ENCODE measurements at regions not wholly inside any gene's neighbourhood (a gene's known extent, or its start where the extent isn't known, plus 50 kb on each side); places are given as distances from the start of the nearest gene placed in this dataset.

GRCh38 chr17:55895112-55895759 is 144.4 kb downstream of the PCTP start:
- no peak overlapping the region for H4K8ac ChIP-seq (ENCODE audit: low read depth, low read length)
- no peak overlapping the region for H3K4me3 ChIP-seq (ENCODE audit: low read length)
- H4K5ac ChIP-seq (ENCODE audit: low read length), result no peak overlapping the region
- no peak overlapping the region for H2BK15ac ChIP-seq (replicated peaks; ENCODE audit: low read depth)
- H3K4me1 ChIP-seq (ENCODE audit: control insufficient read depth, low read depth, low read length), result no peaks in the 10 kb centered on the region
- H2BK5ac ChIP-seq (ENCODE audit: low read length), result no peak overlapping the region
- no peaks in the 10 kb centered on the region for H3K79me2 ChIP-seq (ENCODE audit: control insufficient read depth, insufficient read depth, low read length)
- H3K27ac ChIP-seq (ENCODE audit: low read depth, low read length), result no peak overlapping the region
- H2BK120ac ChIP-seq (ENCODE audit: low read depth, low read length), result no peak overlapping the region
- H3K27me3 ChIP-seq (ENCODE audit: insufficient read depth, low read length, poor library complexity), result no peaks in the 10 kb centered on the region
- DNase-seq, result no peak
- H3K18ac ChIP-seq (ENCODE audit: low read length), result no peak overlapping the region
- no peak overlapping the region for H3K56ac ChIP-seq (ENCODE audit: low read length)
- H3K4me2 ChIP-seq (ENCODE audit: low read length), result no peak overlapping the region
- WGBS (ENCODE audit: extremely low coverage, insufficient coverage, low lambda C conversion rate), result no CpG with 5 or more reads among the region's 5 CpGs
- H2AK5ac ChIP-seq (ENCODE audit: low read length), result no peak overlapping the region
- H3K9ac ChIP-seq (ENCODE audit: low read length), result no peak overlapping the region
- no peaks in the 10 kb centered on the region for H3K36me3 ChIP-seq (ENCODE audit: control insufficient read depth, insufficient read depth, low read length)
- H3K79me1 ChIP-seq (ENCODE audit: low read length), result no peaks in the 10 kb centered on the region
- H3K23ac ChIP-seq (ENCODE audit: low read length), result no peak overlapping the region
- H3K4ac ChIP-seq (ENCODE audit: low read depth, low read length), result no peak overlapping the region

- Histone ChIP-seq H3K9ac (ENCODE audit: low read length) (no peak overlapping the region), H3K23ac (ENCODE audit: low read length) (no peak overlapping the region), H2BK15ac (replicated peaks; ENCODE audit: low read depth) (no peak overlapping the region), H3K4me2 (ENCODE audit: low read length) (no peak overlapping the region), H4K5ac (ENCODE audit: low read length) (no peak overlapping the region), H3K27me3 (ENCODE audit: insufficient read depth, low read length, poor library complexity) (no peaks in the 10 kb centered on the region), H3K18ac (ENCODE audit: low read length) (no peak overlapping the region), H2BK120ac (ENCODE audit: low read depth, low read length) (no peak overlapping the region), H2AK5ac (ENCODE audit: low read length) (no peak overlapping the region), H2BK5ac (ENCODE audit: low read length) (no peak overlapping the region), H3K4me1 (ENCODE audit: control insufficient read depth, low read depth, low read length) (no peaks in the 10 kb centered on the region), H3K56ac (ENCODE audit: low read length) (no peak overlapping the region), H3K36me3 (ENCODE audit: control insufficient read depth, insufficient read depth, low read length) (no peaks in the 10 kb centered on the region), H4K8ac (ENCODE audit: low read depth, low read length) (no peak overlapping the region), H3K79me1 (ENCODE audit: low read length) (no peaks in the 10 kb centered on the region), H3K4me3 (ENCODE audit: low read length) (no peak overlapping the region), H3K27ac (ENCODE audit: low read depth, low read length) (no peak overlapping the region), H3K79me2 (ENCODE audit: control insufficient read depth, insufficient read depth, low read length) (no peaks in the 10 kb centered on the region), H3K4ac (ENCODE audit: low read depth, low read length) (no peak overlapping the region)
- WGBS (ENCODE audit: extremely low coverage, insufficient coverage, low lambda C conversion rate), result no CpG with 5 or more reads among the region's 4 CpGs
- no peak for DNase-seq
These were observed 146.4 kb downstream of the PCTP start for GRCh38 chr17:55897301-55897700.

GRCh38 chr17:55898195-55898594 is 147.3 kb downstream of the PCTP start:
- Histone ChIP-seq H3K23ac (ENCODE audit: low read length) (no peak overlapping the region), H4K5ac (ENCODE audit: low read length) (no peak overlapping the region), H3K18ac (ENCODE audit: low read length) (no peak overlapping the region), H2BK120ac (ENCODE audit: low read depth, low read length) (no peak overlapping the region), H3K4me3 (ENCODE audit: low read length) (no peak overlapping the region), H3K27ac (ENCODE audit: low read depth, low read length) (no peak overlapping the region), H2BK5ac (ENCODE audit: low read length) (no peak overlapping the region), H3K27me3 (ENCODE audit: insufficient read depth, low read length, poor library complexity) (no peaks in the 10 kb centered on the region), H3K9ac (ENCODE audit: low read length) (no peak overlapping the region), H3K79me2 (ENCODE audit: control insufficient read depth, insufficient read depth, low read length) (no peaks in the 10 kb centered on the region), H3K4me1 (ENCODE audit: control insufficient read depth, low read depth, low read length) (no peaks in the 10 kb centered on the region), H3K4me2 (ENCODE audit: low read length) (no peak overlapping the region), H3K36me3 (ENCODE audit: control insufficient read depth, insufficient read depth, low read length) (no peaks in the 10 kb centered on the region), H4K8ac (ENCODE audit: low read depth, low read length) (no peak overlapping the region), H2AK5ac (ENCODE audit: low read length) (no peak overlapping the region), H3K79me1 (ENCODE audit: low read length) (no peaks in the 10 kb centered on the region), H2BK15ac (replicated peaks; ENCODE audit: low read depth) (no peak overlapping the region), H3K4ac (ENCODE audit: low read depth, low read length) (no peak overlapping the region), H3K56ac (ENCODE audit: low read length) (no peak overlapping the region)
- DNase-seq, result no peak
- no CpG with 5 or more reads among the region's 1 CpG for WGBS (ENCODE audit: extremely low coverage, insufficient coverage, low lambda C conversion rate)

- no peaks in the 10 kb centered on the region for H3K79me1 ChIP-seq (ENCODE audit: low read length)
- H3K79me2 ChIP-seq (ENCODE audit: control insufficient read depth, insufficient read depth, low read length), result no peaks in the 10 kb centered on the region
- no peak overlapping the region for H3K27ac ChIP-seq (ENCODE audit: low read depth, low read length)
- no peak overlapping the region for H2BK5ac ChIP-seq (ENCODE audit: low read length)
- no peak overlapping the region for H3K9ac ChIP-seq (ENCODE audit: low read length)
- no peak overlapping the region for H3K4me2 ChIP-seq (ENCODE audit: low read length)
- no peak overlapping the region for H3K4me3 ChIP-seq (ENCODE audit: low read length)
- no peak for DNase-seq
- H4K8ac ChIP-seq (ENCODE audit: low read depth, low read length), result no peak overlapping the region
- no peaks in the 10 kb centered on the region for H3K36me3 ChIP-seq (ENCODE audit: control insufficient read depth, insufficient read depth, low read length)
- no peak overlapping the region for H4K5ac ChIP-seq (ENCODE audit: low read length)
- no peak overlapping the region for H2BK15ac ChIP-seq (replicated peaks; ENCODE audit: low read depth)
- no peak overlapping the region for H3K56ac ChIP-seq (ENCODE audit: low read length)
- H3K27me3 ChIP-seq (ENCODE audit: insufficient read depth, low read length, poor library complexity), result no peaks in the 10 kb centered on the region
- no peak overlapping the region for H3K18ac ChIP-seq (ENCODE audit: low read length)
- H3K4ac ChIP-seq (ENCODE audit: low read depth, low read length), result no peak overlapping the region
- no peak overlapping the region for H2AK5ac ChIP-seq (ENCODE audit: low read length)
- no peaks in the 10 kb centered on the region for H3K4me1 ChIP-seq (ENCODE audit: control insufficient read depth, low read depth, low read length)
- no peak overlapping the region for H2BK120ac ChIP-seq (ENCODE audit: low read depth, low read length)
- no peak overlapping the region for H3K23ac ChIP-seq (ENCODE audit: low read length)
These were observed 149.3 kb downstream of the PCTP start for GRCh38 chr17:55900188-55900587.

GRCh38 chr17:55903028-55903690 is 152.3 kb downstream of the PCTP start:
- Histone ChIP-seq H3K9ac (ENCODE audit: low read length) (no peak overlapping the region), H2BK5ac (ENCODE audit: low read length) (no peak overlapping the region), H3K4me1 (ENCODE audit: control insufficient read depth, low read depth, low read length) (no peaks in the 10 kb centered on the region), H3K79me1 (ENCODE audit: low read length) (no peaks in the 10 kb centered on the region), H3K4me3 (ENCODE audit: low read length) (no peak overlapping the region), H3K27ac (ENCODE audit: low read depth, low read length) (no peak overlapping the region), H3K4ac (ENCODE audit: low read depth, low read length) (no peak overlapping the region), H3K18ac (ENCODE audit: low read length) (no peak overlapping the region), H3K23ac (ENCODE audit: low read length) (no peak overlapping the region), H3K27me3 (ENCODE audit: insufficient read depth, low read length, poor library complexity) (no peaks in the 10 kb centered on the region), H2BK120ac (ENCODE audit: low read depth, low read length) (no peak overlapping the region), H3K56ac (ENCODE audit: low read length) (no peak overlapping the region), H4K8ac (ENCODE audit: low read depth, low read length) (no peak overlapping the region), H2AK5ac (ENCODE audit: low read length) (no peak overlapping the region), H3K4me2 (ENCODE audit: low read length) (no peak overlapping the region), H3K79me2 (ENCODE audit: control insufficient read depth, insufficient read depth, low read length) (no peaks in the 10 kb centered on the region), H3K36me3 (ENCODE audit: control insufficient read depth, insufficient read depth, low read length) (no peaks in the 10 kb centered on the region), H2BK15ac (replicated peaks; ENCODE audit: low read depth) (no peak overlapping the region), H4K5ac (ENCODE audit: low read length) (no peak overlapping the region)
- no peak for DNase-seq
- no CpG with 5 or more reads among the region's 2 CpGs for WGBS (ENCODE audit: extremely low coverage, insufficient coverage, low lambda C conversion rate)

- WGBS (ENCODE audit: extremely low coverage, insufficient coverage, low lambda C conversion rate), result no CpG with 5 or more reads among the region's 5 CpGs
- H3K18ac ChIP-seq (ENCODE audit: low read length), result no peak overlapping the region
These were observed 158.9 kb downstream of the PCTP start for GRCh38 chr17:55909776-55910175.

More at GRCh38 chr17:55909776-55910175, 158.9 kb downstream of the PCTP start:
- no peak overlapping the region for H3K56ac ChIP-seq (ENCODE audit: low read length)
- no peak overlapping the region for H2BK5ac ChIP-seq (ENCODE audit: low read length)
- no peak overlapping the region for H3K4me3 ChIP-seq (ENCODE audit: low read length)
- no peak overlapping the region for H3K23ac ChIP-seq (ENCODE audit: low read length)
- no peaks in the 10 kb centered on the region for H3K36me3 ChIP-seq (ENCODE audit: control insufficient read depth, insufficient read depth, low read length)
- no peak overlapping the region for H3K27ac ChIP-seq (ENCODE audit: low read depth, low read length)
- H3K4me1 ChIP-seq (ENCODE audit: control insufficient read depth, low read depth, low read length), result no peaks in the 10 kb centered on the region
- H3K4me2 ChIP-seq (ENCODE audit: low read length), result no peak overlapping the region
- H2BK15ac ChIP-seq (replicated peaks; ENCODE audit: low read depth), result no peak overlapping the region
- no peak for DNase-seq
- H4K8ac ChIP-seq (ENCODE audit: low read depth, low read length), result no peak overlapping the region
- no peak overlapping the region for H3K4ac ChIP-seq (ENCODE audit: low read depth, low read length)
- H4K5ac ChIP-seq (ENCODE audit: low read length), result no peak overlapping the region
- no peak overlapping the region for H2AK5ac ChIP-seq (ENCODE audit: low read length)
- H3K79me1 ChIP-seq (ENCODE audit: low read length), result no peaks in the 10 kb centered on the region
- H3K9ac ChIP-seq (ENCODE audit: low read length), result no peak overlapping the region
- H2BK120ac ChIP-seq (ENCODE audit: low read depth, low read length), result no peak overlapping the region
- no peaks in the 10 kb centered on the region for H3K79me2 ChIP-seq (ENCODE audit: control insufficient read depth, insufficient read depth, low read length)
- no peaks in the 10 kb centered on the region for H3K27me3 ChIP-seq (ENCODE audit: insufficient read depth, low read length, poor library complexity)

Data from mesendoderm (in vitro differentiated cells).